HG03460 (cell line): ENCODE measurements at regions not wholly inside any gene's neighbourhood (a gene's known extent, or its start where the extent isn't known, plus 50 kb on each side); places are given as distances from the start of the nearest gene placed in this dataset.
"Not testable (repeated sequence)": the region's sequence is repeated elsewhere in the genome, so short reads cannot be mapped to it uniquely, and the experiment has no call there.

Source experiments
- ATAC-seq: cut with Tn5 transposase; IDR thresholded peaks from one replicate; pipeline ENCODE4 v1.9.1; 2021; ENCODE audit not compliant: unreplicated experiment

- ATAC-seq: no peak
These were observed 210.9 kb upstream of the TBX18 start for GRCh38 chr6:84975316-84975715.

GRCh38 chr6:84973606-84974005 is 209.2 kb upstream of the TBX18 start:
- ATAC-seq: no peak

- no peak for ATAC-seq
These were observed 203.6 kb upstream of the TBX18 start for GRCh38 chr6:84967965-84968364.

- no peak for ATAC-seq
These were observed 203.0 kb upstream of the TBX18 start for GRCh38 chr6:84967389-84967788.

- no peak for ATAC-seq
These were observed 188.8 kb upstream of the TBX18 start for GRCh38 chr6:84953111-84953755.

- ATAC-seq: not testable (repeated sequence)
These were observed 180.5 kb upstream of the TBX18 start for GRCh38 chr6:84944926-84945325.

- no peak for ATAC-seq
These were observed 179.5 kb upstream of the TBX18 start for GRCh38 chr6:84943905-84944304.

GRCh38 chr6:84941609-84942008 is 177.2 kb upstream of the TBX18 start:
- not testable (repeated sequence) for ATAC-seq

GRCh38 chr6:84929212-84929611 is 164.8 kb upstream of the TBX18 start:
- no peak for ATAC-seq

- ATAC-seq: no peak
These were observed 163.2 kb upstream of the TBX18 start for GRCh38 chr6:84927551-84927950.

GRCh38 chr6:84926189-84927155 is 162.1 kb upstream of the TBX18 start:
- ATAC-seq: no peak

- ATAC-seq: no peak
These were observed 157.5 kb upstream of the TBX18 start for GRCh38 chr6:84921891-84922290.

GRCh38 chr6:84920021-84920420 is 155.6 kb upstream of the TBX18 start:
- no peak for ATAC-seq

- no peak for ATAC-seq
These were observed 152.3 kb upstream of the TBX18 start for GRCh38 chr6:84916704-84917103.

GRCh38 chr6:84912472-84913322 is 148.3 kb upstream of the TBX18 start:
- no peak for ATAC-seq

GRCh38 chr6:84910906-84911607 is 146.7 kb upstream of the TBX18 start:
- no peak for ATAC-seq

GRCh38 chr6:84908304-84908904 is 144.0 kb upstream of the TBX18 start:
- no peak for ATAC-seq

GRCh38 chr6:84906514-84906913 is 142.1 kb upstream of the TBX18 start:
- ATAC-seq: no peak

- no peak for ATAC-seq
These were observed 141.4 kb upstream of the TBX18 start for GRCh38 chr6:84905823-84906222.

- ATAC-seq: no peak
These were observed 138.0 kb upstream of the TBX18 start for GRCh38 chr6:84902354-84902928.
